ENCODE measurements at regions not wholly inside any gene's neighbourhood (a gene's known extent, or its start where the extent isn't known, plus 50 kb on each side); places are given as distances from the start of the nearest gene placed in this dataset.

DNA sequence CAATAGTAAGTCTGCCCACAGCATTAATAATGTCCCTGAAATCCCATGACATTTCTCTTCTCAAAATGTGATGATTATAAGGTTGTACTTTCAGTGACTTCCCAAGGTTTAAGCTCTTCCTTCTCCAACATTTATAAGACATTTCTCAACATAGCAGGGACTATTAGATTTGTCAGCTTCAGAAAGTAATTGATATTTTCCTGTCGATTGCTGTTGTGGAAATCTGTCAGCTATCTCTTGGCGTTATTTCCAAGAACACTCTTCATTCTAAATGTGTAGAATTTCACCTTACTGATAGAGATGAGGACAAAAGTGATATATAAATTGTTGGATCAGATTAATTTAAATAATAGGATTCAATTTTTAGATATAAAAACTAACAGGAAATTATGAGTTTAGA, 149.7 kb upstream of the IMPG1 start:
- TF ChIP-seq, protein P1, sequence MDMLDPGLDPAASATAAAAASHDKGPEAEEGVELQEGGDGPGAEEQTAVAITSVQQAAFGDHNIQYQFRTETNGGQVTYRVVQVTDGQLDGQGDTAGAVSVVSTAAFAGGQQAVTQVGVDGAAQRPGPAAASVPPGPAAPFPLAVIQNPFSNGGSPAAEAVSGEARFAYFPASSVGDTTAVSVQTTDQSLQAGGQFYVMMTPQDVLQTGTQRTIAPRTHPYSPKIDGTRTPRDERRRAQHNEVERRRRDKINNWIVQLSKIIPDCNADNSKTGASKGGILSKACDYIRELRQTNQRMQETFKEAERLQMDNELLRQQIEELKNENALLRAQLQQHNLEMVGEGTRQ (IDR thresholded peaks at IDR 0.05), result no peak
- TF ChIP-seq HMGXB4 (CRISPR knock-in tag; IDR thresholded peaks at IDR 0.05; ENCODE audit: borderline replicate concordance), result no peak
- no peak for TF ChIP-seq HEYL (CRISPR knock-in tag; IDR thresholded peaks at IDR 0.05)
- no peak for TF ChIP-seq CHD2 (IDR thresholded peaks at IDR 0.05; ENCODE audit: low read length, partially characterized antibody)
- TF ChIP-seq EP300 (IDR thresholded peaks at IDR 0.05), result no peak
- TF ChIP-seq, protein P2, sequence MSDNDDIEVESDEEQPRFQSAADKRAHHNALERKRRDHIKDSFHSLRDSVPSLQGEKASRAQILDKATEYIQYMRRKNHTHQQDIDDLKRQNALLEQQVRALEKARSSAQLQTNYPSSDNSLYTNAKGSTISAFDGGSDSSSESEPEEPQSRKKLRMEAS (IDR thresholded peaks at IDR 0.05), result no peak
- TF ChIP-seq NR3C1 (IDR thresholded peaks at IDR 0.05), result no peak
- TF ChIP-seq TP53 (CRISPR knock-in tag; IDR thresholded peaks at IDR 0.05), result no peak
- TF ChIP-seq CHD4 (IDR thresholded peaks at IDR 0.05; ENCODE audit: borderline replicate concordance), result no peak
- TF ChIP-seq HOXA7 (CRISPR knock-in tag; IDR thresholded peaks at IDR 0.05), result no peak
- TF ChIP-seq RAD21 (conservative IDR thresholded peaks at IDR 0.05 in 1 of 2, IDR thresholded peaks at IDR 0.05 in 1 of 2), result no peak
- TF ChIP-seq ATOH8 (CRISPR knock-in tag; IDR thresholded peaks at IDR 0.05; ENCODE audit: low read depth), result no peak
- TF ChIP-seq NPAS2 (CRISPR knock-in tag; IDR thresholded peaks at IDR 0.05; ENCODE audit: borderline replicate concordance), result no peak
- TF ChIP-seq EHMT2 (IDR thresholded peaks at IDR 0.05; ENCODE audit: low read depth), result no peak
- 3% methylated on average over 2 of the region's 2 CpGs for WGBS (ENCODE audit: missing lambda C conversion rate)
- ATAC-seq, result no peak
- POLR2A ChIA-PET, result no interaction called here
- no peaks in the 10 kb centered on the region for H3K4me1 ChIP-seq
- H3K4me3 ChIP-seq, result no peak overlapping the region
- CTCF ChIA-PET, result no interaction called here
- no peak overlapping the region for H3K27ac ChIP-seq
- no peak for FAIRE-seq
- no peak for DNase-seq (ENCODE audit: low read depth in 1 of 2, low spot score in 1 of 2)
- no peaks in the 10 kb centered on the region for H3K9me3 ChIP-seq
- no peak overlapping the region for H3K4me2 ChIP-seq

- Histone ChIP-seq H3K27ac (no peak overlapping the region), H3K4me1 (no peaks in the 10 kb centered on the region), H3K4me2 (no peak overlapping the region), H3K9me3 (no peaks in the 10 kb centered on the region), H3K4me3 (no peak overlapping the region)
- CTCF ChIA-PET, result no interaction called here
- TF ChIP-seq EHF (CRISPR knock-in tag; IDR thresholded peaks at IDR 0.05) (no peak), HOXA7 (CRISPR knock-in tag; IDR thresholded peaks at IDR 0.05) (no peak)
- TF ChIP-seq, protein P3, sequence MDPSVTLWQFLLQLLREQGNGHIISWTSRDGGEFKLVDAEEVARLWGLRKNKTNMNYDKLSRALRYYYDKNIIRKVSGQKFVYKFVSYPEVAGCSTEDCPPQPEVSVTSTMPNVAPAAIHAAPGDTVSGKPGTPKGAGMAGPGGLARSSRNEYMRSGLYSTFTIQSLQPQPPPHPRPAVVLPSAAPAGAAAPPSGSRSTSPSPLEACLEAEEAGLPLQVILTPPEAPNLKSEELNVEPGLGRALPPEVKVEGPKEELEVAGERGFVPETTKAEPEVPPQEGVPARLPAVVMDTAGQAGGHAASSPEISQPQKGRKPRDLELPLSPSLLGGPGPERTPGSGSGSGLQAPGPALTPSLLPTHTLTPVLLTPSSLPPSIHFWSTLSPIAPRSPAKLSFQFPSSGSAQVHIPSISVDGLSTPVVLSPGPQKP (IDR thresholded peaks at IDR 0.05; ENCODE audit: low read depth, low read length), result no peak
- FAIRE-seq, result no peak
- no peak for ATAC-seq
- WGBS (ENCODE audit: missing lambda C conversion rate), result 0% methylated on average over 1 of the region's 1 CpG
- POLR2A ChIA-PET, result no interaction called here
- DNase-seq (ENCODE audit: low read depth in 1 of 2, low spot score in 1 of 2), result no peak
Observed at GRCh38 chr6:76221525-76221924, 149.1 kb upstream of the IMPG1 start.

GRCh38 chr6:76220805-76221204, 148.3 kb upstream of the IMPG1 start:
- DNase-seq (ENCODE audit: low read depth in 1 of 2, low spot score in 1 of 2) (no peak), FAIRE-seq (no peak), ATAC-seq (no peak)
- H3K4me3 ChIP-seq, result no peak overlapping the region
- WGBS (ENCODE audit: missing lambda C conversion rate), result 2% methylated on average over 3 of the region's 3 CpGs
- no peak overlapping the region for H3K4me2 ChIP-seq
- ChIA-PET CTCF (no interaction called here), POLR2A (no interaction called here)
- no peak overlapping the region for H3K27ac ChIP-seq
- H3K4me1 ChIP-seq, result no peaks in the 10 kb centered on the region
- no peaks in the 10 kb centered on the region for H3K9me3 ChIP-seq
- TF ChIP-seq KDM5A (IDR thresholded peaks at IDR 0.05), result no peak
- no peak for TF ChIP-seq BHLHE40 (IDR thresholded peaks at IDR 0.05; ENCODE audit: low read depth, low read length)
- TF ChIP-seq EHMT2 (IDR thresholded peaks at IDR 0.05; ENCODE audit: low read depth), result no peak
- TF ChIP-seq RAD21 (conservative IDR thresholded peaks at IDR 0.05 in 1 of 2, IDR thresholded peaks at IDR 0.05 in 1 of 2), result no peak
- TF ChIP-seq ZFP36 (IDR thresholded peaks at IDR 0.05; ENCODE audit: borderline replicate concordance, partially characterized antibody), result no peak
- TF ChIP-seq RARB (CRISPR knock-in tag; IDR thresholded peaks at IDR 0.05), result no peak
